CD4-positive, alpha-beta T cell treated with Interleukin-10 for 1 hour (primary cell): ENCODE measurements at regions not wholly inside any gene's neighbourhood (a gene's known extent, or its start where the extent isn't known, plus 50 kb on each side); places are given as distances from the start of the nearest gene placed in this dataset.
"Not testable (repeated sequence)": the region's sequence is repeated elsewhere in the genome, so short reads cannot be mapped to it uniquely, and the experiment has no call there.

ENCODE experiments used
- DNase-seq: peaks from one replicate; pipeline ENCODE4 v3.0.0-alpha.2; 2020

- DNase-seq = no peak
These were observed 640.4 kb upstream of the ROBO1 start for GRCh38 chr3:80408030-80408721.

- no peak for DNase-seq
These were observed 637.8 kb upstream of the ROBO1 start for GRCh38 chr3:80405618-80406017.

- no peak for DNase-seq
These were observed 627.2 kb upstream of the ROBO1 start for GRCh38 chr3:80395023-80395422.

- DNase-seq = no peak
These were observed 623.8 kb upstream of the ROBO1 start for GRCh38 chr3:80391573-80391972.

- DNase-seq = no peak
These were observed 617.0 kb upstream of the ROBO1 start for GRCh38 chr3:80384811-80385210.

- DNase-seq = no peak
These were observed 606.6 kb upstream of the ROBO1 start for GRCh38 chr3:80374423-80374822.

- DNase-seq = no peak
These were observed 600.8 kb upstream of the ROBO1 start for GRCh38 chr3:80368616-80369015.

GRCh38 chr3:80366808-80367548 lies 599.2 kb upstream of the ROBO1 start:
- DNase-seq = no peak

- no peak for DNase-seq
These were observed 590.0 kb upstream of the ROBO1 start for GRCh38 chr3:80357761-80358160.

GRCh38 chr3:80355144-80355543 lies 587.3 kb upstream of the ROBO1 start:
- DNase-seq = no peak

- no peak for DNase-seq
These were observed 583.4 kb upstream of the ROBO1 start for GRCh38 chr3:80351201-80351600.

GRCh38 chr3:80350771-80351170 lies 583.0 kb upstream of the ROBO1 start:
- no peak for DNase-seq

GRCh38 chr3:80338366-80338765 lies 570.6 kb upstream of the ROBO1 start:
- no peak for DNase-seq

GRCh38 chr3:80334534-80334933 lies 566.7 kb upstream of the ROBO1 start:
- no peak for DNase-seq

GRCh38 chr3:80331494-80332170 lies 563.8 kb upstream of the ROBO1 start:
- no peak for DNase-seq

- not testable (repeated sequence) for DNase-seq
These were observed 546.7 kb upstream of the ROBO1 start for GRCh38 chr3:80314541-80314940.

- DNase-seq = no peak
These were observed 540.8 kb upstream of the ROBO1 start for GRCh38 chr3:80308637-80309036.

- no peak for DNase-seq
These were observed 540.0 kb upstream of the ROBO1 start for GRCh38 chr3:80307844-80308243.

- DNase-seq = no peak
These were observed 529.9 kb upstream of the ROBO1 start for GRCh38 chr3:80297720-80298119.

GRCh38 chr3:80285388-80285787 lies 517.6 kb upstream of the ROBO1 start:
- DNase-seq = no peak

GRCh38 chr3:80283783-80284182 lies 516.0 kb upstream of the ROBO1 start:
- DNase-seq = no peak

GRCh38 chr3:80278056-80278455 lies 510.3 kb upstream of the ROBO1 start:
- DNase-seq = no peak

GRCh38 chr3:80275120-80275519 lies 507.3 kb upstream of the ROBO1 start:
- no peak for DNase-seq

- no peak for DNase-seq
These were observed 495.5 kb upstream of the ROBO1 start for GRCh38 chr3:80263260-80263659.
